IPS DF 4.7 (cell line): ENCODE measurements at regions not wholly inside any gene's neighbourhood (a gene's known extent, or its start where the extent isn't known, plus 50 kb on each side); places are given as distances from the start of the nearest gene placed in this dataset.
"Not testable (repeated sequence)": the region's sequence is repeated elsewhere in the genome, so short reads cannot be mapped to it uniquely, and the experiment has no call there.

Experiments
- DNase-seq: peaks from one replicate; pipeline ENCODE4 v3.0.0-alpha.2; 2013; ENCODE audit warnings: low spot score; ENCODE audit errors: extremely low read depth

DNA sequence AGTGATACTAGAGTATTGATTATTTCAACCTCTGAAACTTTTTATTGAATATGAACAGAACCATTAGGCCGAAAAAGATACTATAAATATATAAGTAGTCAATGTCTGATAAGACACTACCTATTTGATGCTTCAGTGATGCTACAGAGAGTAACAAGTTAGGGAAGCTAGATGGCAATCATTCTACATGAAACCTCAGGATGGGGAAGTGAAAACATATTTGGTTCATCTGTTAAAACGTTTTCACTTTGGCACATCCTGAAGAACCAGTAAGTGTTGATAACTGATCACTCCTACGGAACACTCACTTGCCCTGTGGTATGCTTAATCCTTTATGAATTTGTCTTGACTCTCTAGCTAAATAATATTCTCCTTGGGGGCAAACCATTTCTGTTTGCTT is 1064.9 kb downstream of the NXPH1 start:
- no peak for DNase-seq

GRCh38 chr7:9502269-9502668 is 1068.9 kb downstream of the NXPH1 start:
- no peak for DNase-seq

DNA sequence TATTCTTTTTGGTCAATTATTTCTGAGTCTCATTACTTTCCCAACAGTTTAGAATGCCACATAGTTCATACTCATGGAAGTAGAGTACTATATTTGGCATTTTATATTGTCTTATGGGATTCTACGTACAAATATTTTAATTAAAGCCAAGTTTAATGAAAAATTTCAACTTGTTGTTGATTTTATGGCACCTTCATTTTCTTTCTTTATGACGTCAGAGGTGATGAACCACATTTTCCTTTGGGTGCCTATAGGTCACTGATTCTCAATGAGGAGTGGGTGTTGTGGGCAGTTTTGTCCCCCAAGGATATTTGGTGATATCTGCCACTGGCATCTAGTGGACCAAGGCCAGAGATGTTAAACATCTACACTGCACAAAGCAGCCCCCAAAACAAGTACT is 1071.3 kb downstream of the NXPH1 start:
- DNase-seq: no peak

DNA sequence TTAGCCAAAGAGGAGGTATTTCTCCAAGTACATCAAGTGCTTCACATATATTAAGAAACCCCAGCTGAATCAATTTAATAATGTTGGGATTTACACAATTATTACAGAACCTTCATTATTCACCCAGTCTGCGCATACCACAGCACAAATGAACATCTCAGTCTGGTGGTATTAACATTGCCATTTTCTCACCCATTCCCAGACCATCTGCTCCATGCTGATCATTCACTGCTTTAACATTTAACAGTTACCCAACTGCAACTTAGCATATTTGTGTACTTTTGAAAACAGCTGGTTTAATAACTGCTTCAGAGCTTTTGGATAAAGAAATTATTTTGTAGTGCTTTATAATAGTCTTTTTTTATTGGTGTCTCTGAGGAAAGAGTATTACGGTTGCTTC is 1072.1 kb downstream of the NXPH1 start:
- DNase-seq: no peak

- no peak for DNase-seq
Measured at GRCh38 chr7:9507290-9507689, 1073.9 kb downstream of the NXPH1 start.

- no peak for DNase-seq
Measured at GRCh38 chr7:9516662-9517061, 1083.3 kb downstream of the NXPH1 start.

DNA sequence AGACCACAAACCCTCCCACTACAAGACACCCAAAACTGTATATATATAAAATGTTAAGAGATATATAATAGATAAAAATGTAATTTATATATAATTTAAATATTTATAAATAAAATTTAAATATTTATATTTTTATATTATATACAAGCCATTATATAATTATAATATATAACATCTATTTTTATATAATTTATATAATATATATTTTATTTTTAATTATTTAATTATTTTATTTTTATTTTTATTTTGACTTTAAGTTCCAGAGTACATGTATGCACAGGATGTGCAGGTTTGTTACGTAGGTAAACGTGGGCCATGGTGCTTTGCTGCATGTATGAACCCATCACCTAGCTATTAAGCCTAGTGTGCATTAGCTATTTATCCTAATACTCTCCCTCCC is 1090.2 kb downstream of the NXPH1 start:
- no peak for DNase-seq

DNA sequence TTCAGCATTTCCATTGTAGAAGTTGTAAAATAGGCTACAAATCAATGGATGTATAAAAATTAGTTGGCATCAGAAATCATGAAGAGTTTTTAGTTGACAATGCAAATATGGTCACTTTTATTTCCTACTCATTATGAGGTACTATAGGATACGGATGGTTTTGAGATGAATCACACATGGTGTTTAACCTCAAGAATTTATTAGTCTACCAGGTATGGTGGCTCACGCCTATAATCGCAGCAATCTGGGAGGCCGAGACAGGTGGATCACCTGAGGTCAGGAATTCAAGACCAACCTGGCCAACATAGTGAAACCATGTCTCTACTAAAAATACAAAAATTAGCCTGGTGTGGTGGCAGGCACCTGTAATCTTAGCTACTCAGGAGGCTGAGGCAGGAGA is 1119.0 kb downstream of the NXPH1 start:
- DNase-seq: not testable (repeated sequence)

DNA sequence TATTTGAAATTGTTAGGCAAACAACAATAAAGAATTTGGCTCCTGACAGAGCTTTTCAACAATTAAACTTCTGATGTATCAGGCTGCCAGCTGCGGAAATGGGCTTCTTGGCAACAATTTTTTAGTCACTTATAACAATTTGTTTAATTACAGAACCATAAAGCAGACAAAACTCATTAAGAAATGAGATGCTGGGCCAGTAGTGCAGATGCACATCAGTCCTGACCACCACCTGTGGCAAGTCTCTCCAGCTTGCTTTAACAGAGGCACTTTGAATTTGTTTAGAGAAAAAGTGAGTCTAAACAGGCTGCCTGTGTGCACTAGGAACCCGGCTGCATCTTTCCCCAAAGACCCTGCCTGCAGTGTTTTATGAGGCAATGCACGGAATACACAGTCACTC is 1124.4 kb downstream of the NXPH1 start:
- DNase-seq: no peak

- DNase-seq: no peak
Measured at GRCh38 chr7:9575716-9576115, 1142.3 kb downstream of the NXPH1 start.

DNA sequence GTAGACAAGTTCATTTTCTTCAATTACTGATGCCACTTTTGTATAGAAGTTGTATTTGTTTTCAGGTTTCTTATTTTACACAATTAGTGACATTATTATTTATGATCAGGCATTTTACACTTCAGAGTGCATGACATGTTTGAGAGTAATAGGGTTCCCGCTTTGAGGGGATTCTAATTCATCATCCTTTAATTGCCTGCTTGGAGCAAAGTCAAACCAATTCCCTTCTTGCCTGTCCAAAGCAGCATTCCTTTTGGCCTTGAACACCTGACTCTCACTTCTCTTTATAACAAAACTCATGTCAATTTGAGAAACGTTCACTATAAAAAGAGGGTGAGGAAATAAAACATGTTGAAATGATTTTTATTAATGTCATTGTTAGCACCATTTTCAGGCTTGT is 1149.4 kb downstream of the NXPH1 start:
- no peak for DNase-seq

DNA sequence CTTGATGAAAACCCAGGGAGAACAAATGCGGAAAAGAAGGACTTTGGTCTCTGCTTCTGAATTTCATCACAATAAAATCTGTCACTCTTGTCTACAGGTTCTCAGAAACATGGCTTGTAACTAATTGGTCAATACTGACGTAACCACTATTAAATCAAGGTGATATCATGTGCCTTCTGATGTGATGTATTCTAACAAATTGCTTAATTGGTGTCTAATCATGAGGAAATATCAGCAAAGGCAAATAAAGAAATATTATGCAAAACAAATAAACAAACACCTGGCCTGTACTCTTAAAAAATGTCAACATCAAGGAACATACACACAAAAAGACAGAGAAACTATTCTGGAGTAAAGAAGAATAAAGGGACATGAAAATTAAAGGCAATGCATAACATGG is 1165.0 kb downstream of the NXPH1 start:
- no peak for DNase-seq

DNA sequence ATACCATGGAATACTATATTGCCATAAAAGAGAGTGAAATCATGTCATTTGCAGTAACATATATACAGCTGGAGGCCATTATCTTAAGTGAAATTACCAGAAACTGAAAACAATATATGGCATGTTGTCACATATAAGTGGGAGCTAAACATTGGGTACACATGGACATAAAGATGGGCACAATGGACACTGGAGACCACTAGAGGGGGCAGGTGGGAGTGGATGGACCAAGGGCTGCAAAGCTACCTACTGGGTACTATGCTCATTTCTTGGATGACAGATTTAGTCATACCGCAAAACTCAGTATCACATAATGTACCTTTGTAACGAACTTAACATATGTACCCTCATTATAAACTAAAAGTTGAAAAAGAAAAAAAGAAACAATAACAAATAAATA is 1167.6 kb downstream of the NXPH1 start:
- DNase-seq: no peak

GRCh38 chr7:9603291-9603690 is 1169.9 kb downstream of the NXPH1 start:
- DNase-seq: no peak

- DNase-seq: no peak
Measured at GRCh38 chr7:9608560-9608959, 1175.2 kb downstream of the NXPH1 start.

DNA sequence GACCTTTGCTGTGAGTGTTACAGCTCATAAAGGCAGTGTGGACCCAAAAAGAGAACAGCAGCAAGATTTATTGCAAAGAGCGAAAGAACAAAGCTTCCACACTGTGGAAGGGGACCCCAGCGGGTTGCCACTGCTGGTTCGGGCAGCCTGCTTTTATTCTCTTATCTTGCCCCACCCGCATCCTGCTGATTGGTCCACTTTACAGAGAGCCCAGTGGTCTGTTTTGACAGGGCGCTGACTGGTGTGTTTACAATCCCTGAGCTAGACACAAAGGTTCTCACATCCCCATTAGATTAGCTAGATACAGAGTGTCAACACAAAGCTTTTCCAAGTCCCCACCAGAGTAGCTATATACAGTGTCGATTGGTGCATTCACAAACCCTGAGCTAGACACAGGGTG is 1187.5 kb downstream of the NXPH1 start:
- not testable (repeated sequence) for DNase-seq

DNA sequence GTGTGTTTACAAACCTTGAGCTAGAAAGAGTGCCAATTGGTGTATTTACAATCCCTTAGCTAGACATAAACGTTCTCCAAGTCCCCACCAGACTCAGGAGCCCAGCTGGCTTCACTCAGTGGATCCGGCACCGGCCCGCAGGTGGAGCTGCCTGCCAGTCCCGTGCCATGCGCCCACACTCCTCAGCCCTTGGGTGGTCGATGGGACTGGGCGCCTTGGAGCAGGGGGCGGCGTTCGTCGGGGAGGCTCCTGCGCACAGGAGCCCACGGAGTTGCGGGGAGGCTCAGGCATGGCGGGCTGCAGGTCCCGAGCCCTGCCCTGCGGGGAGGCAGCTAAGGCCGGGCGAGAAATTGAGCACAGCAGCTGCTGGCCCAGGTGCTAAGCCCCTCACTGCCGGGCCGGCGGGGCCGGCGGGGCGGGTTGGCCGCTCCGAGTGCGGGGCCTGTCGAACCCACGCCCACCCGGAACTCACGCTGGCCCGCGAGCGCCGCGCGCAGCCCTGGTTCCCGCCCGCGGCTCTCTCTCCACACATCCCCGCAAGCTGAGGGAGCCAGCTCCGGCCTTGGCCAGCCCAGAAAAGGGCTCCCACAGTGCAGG is 1188.0 kb downstream of the NXPH1 start:
- DNase-seq: not testable (repeated sequence)

- no peak for DNase-seq
Measured at GRCh38 chr7:9621927-9622326, 1188.5 kb downstream of the NXPH1 start.

DNA sequence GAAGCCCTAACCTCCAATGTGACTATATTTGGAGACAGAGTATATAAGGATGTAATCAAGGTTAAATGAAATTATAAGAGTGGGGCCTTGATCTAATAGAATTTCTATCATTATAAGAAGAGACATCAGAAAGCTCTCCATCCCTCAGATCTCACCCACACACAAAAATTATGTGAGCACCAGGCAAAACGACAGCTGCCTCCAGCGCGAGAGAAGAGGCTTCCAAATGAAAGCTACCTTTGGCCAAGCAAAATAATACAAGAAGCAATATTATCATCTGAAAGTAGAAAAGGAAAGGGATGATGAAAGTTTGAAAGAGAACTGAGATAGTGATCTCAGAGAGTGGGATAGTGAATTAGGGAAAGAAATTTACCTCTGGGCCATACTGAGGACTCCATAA is 1192.5 kb downstream of the NXPH1 start:
- no peak for DNase-seq

GRCh38 chr7:9645756-9646155 is 1212.3 kb downstream of the NXPH1 start:
- no peak for DNase-seq

GRCh38 chr7:9657257-9657656 is 1223.8 kb downstream of the NXPH1 start:
- DNase-seq: no peak

DNA sequence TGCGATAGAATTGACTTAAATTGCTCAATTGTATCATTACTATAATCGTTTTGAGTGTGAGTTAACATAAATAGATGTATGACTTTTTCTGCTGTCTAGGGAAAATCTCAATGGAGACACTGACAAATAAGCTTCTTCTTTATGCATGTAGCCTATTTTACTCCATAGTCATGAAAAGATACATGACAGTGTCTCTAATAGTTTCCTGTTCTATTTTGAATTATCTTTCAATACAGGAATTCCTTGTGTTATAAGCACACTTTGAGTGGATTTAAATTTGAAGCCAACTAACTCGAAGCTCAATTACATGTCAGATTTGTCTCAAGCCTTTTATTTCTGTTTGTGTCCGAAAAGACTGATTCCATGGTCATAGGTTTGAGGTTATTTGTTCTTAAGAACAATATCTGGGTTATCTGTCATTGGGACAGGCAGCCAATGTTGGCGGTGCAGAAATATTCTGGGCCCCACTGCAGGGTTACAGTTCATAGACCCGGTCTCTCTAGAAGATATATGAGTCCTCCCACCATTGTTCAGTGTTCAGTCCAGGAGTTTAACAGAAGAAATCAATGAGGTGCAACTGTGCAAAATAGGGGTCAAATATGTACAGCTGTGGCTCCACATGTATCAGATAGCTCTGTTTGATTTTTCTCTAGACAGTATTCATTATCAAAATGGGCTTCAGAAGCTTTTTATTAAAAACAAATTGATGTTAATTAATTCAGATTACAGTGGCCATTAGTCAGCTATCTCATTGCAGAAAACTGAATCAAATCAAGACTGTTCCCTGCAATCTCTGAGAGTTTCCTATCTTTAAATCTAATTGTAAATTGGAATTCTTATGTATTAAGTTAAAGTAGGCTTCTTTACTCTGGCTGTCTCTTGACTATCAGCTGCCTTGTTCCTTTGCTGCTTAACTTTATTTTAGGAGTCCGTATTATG is 1238.8 kb downstream of the NXPH1 start:
- no peak for DNase-seq

DNA sequence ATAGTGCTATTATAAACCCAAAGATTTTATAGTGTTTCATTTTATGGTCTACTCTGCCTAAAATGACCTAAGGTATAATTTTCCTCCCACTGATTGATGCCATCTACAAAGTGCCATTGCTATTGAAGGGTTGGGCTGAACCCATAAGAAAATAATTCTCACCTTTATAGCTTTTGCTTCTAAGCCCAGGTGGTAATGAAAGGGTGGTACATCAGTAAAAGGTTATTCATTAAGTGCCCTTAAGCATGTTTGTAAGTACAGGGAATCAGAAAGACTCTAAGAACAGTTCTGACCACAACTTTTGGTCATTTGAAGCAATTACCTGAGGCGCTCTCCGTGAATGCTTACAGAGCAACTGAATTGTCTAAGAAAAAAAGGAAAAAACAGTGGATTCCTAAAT is 1247.3 kb downstream of the NXPH1 start:
- no peak for DNase-seq
